ENCODE measurements at regions not wholly inside any gene's neighbourhood (a gene's known extent, or its start where the extent isn't known, plus 50 kb on each side); places are given as distances from the start of the nearest gene placed in this dataset.

GRCh38 chr6:143575901-143576426 is 64.4 kb upstream of the FUCA2 start:
- TF ChIP-seq POLR2A (IDR thresholded peaks at IDR 0.05), result no peak
- no peak for TF ChIP-seq CTCF (IDR thresholded peaks at IDR 0.05)

All from transverse colon (tissue), 3 donors.